Mesendoderm (in vitro differentiated cells): ENCODE measurements at regions not wholly inside any gene's neighbourhood (a gene's known extent, or its start where the extent isn't known, plus 50 kb on each side); places are given as distances from the start of the nearest gene placed in this dataset.

Experiments
- DNase-seq: peaks from one replicate; pipeline ENCODE4 v3.0.0; 2013
- H2AK5ac ChIP-seq: 2 replicates; pipeline ENCODE4 v1.6.1; 2013; ENCODE audit warnings: low read length, inconsistent platforms
- H2BK120ac ChIP-seq: 2 replicates; pipeline ENCODE4 v1.6.1; 2013; ENCODE audit warnings: low read depth, mild to moderate bottlenecking, low read length, moderate library complexity, mixed read lengths
- H2BK15ac ChIP-seq: replicated peaks from 2 replicates; pipeline ENCODE4 v1.6.1; 2013; ENCODE audit warnings: low read depth, mild to moderate bottlenecking, moderate library complexity
- H2BK5ac ChIP-seq: 2 replicates; pipeline ENCODE4 v1.6.1; 2013; ENCODE audit warnings: low read length, inconsistent platforms
- H3K18ac ChIP-seq: 2 replicates; pipeline ENCODE4 v1.6.1; 2013; ENCODE audit warnings: mild to moderate bottlenecking, low read length, mixed read lengths
- H3K23ac ChIP-seq: one replicate; pipeline ENCODE4 v1.6.1; 2013; ENCODE audit warnings: low read length
- H3K27ac ChIP-seq: 2 replicates; pipeline ENCODE4 v1.5.1; 2013; ENCODE audit warnings: low read depth, mild to moderate bottlenecking, inconsistent platforms, low read length, moderate library complexity
- H3K27me3 ChIP-seq: 2 replicates; pipeline ENCODE4 v1.6.1; 2013; ENCODE audit warnings: low read length, control low read depth, mild to moderate bottlenecking, inconsistent platforms; ENCODE audit not compliant: insufficient read depth, poor library complexity
- H3K36me3 ChIP-seq: 2 replicates; pipeline ENCODE4 v1.6.1; 2013; ENCODE audit warnings: low read length, inconsistent platforms; ENCODE audit not compliant: control insufficient read depth, insufficient read depth
- H3K4ac ChIP-seq: one replicate; pipeline ENCODE4 v1.6.1; 2013; ENCODE audit warnings: low read depth, mild to moderate bottlenecking, low read length, moderate library complexity
- H3K4me1 ChIP-seq: 2 replicates; pipeline ENCODE4 v1.6.1; 2013; ENCODE audit warnings: low read depth, low read length, inconsistent platforms; ENCODE audit not compliant: control insufficient read depth
- H3K4me2 ChIP-seq: 2 replicates; pipeline ENCODE4 v1.6.1; 2013; ENCODE audit warnings: low read length
- H3K4me3 ChIP-seq: 2 replicates; pipeline ENCODE4 v1.5.1; 2013; ENCODE audit warnings: mild to moderate bottlenecking, low read length
- H3K56ac ChIP-seq: one replicate; pipeline ENCODE4 v1.6.1; 2013; ENCODE audit warnings: low read length
- H3K79me1 ChIP-seq: 2 replicates; pipeline ENCODE4 v1.6.1; 2013; ENCODE audit warnings: low read length, inconsistent platforms
- H3K79me2 ChIP-seq: 2 replicates; pipeline ENCODE4 v1.6.1; 2013; ENCODE audit warnings: mild to moderate bottlenecking, low read length; ENCODE audit not compliant: control insufficient read depth, insufficient read depth
- H3K9ac ChIP-seq: 2 replicates; pipeline ENCODE4 v1.6.1; 2013; ENCODE audit warnings: low read length, inconsistent platforms
- H4K5ac ChIP-seq: one replicate; pipeline ENCODE4 v1.6.1; 2013; ENCODE audit warnings: low read length
- H4K8ac ChIP-seq: one replicate; pipeline ENCODE4 v1.6.1; 2013; ENCODE audit warnings: low read depth, mild to moderate bottlenecking, control low read depth, low read length, moderate library complexity
- WGBS: extraction: QIAGEN DNeasy Blood & Tissue Kit; methylation state at CpG from one replicate; pipeline ENCODE4 v1.1.7; 2013; ENCODE audit warnings: low lambda C conversion rate, missing lambda C conversion rate; ENCODE audit not compliant: insufficient coverage; ENCODE audit errors: extremely low coverage; 5-methylcytosine and 5-hydroxymethylcytosine counted together

DNA sequence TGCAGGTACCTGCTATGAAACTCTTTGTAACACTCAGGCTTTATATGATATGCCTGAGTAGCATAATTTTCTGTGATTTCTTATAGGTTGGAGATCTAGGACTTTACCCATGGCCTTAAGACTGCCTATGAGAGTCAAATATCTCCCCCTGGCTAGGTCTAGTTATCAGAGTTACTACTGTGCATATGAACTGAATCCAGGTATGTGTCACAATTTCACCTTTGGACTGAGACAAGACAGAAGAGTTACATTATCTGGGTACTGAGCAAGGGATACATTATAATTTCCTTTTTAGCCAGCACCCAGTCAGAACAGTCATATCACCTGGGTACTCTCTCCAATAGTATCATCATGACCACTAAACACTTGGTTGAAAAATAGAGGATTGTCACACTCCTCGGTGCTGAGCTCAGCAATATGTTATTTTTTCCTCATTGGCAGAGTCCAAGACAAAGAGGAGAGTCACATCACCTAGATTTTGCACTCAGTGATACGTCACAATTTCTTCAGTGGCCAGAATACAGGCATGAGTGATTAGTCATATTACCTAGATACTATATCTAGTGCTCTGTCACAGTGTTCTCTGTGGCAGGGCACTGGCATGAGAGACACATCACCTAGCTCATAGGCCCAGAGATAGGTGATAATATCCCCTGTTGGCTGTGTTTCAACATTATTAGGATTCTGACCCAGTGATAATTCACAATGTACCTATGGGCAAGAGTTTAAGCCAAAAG, 1027.6 kb upstream of the AMELY start:
- WGBS = no CpG with 5 or more reads among the region's 2 CpGs
- no peak overlapping the region for H3K18ac ChIP-seq
- no peaks in the 10 kb centered on the region for H3K79me1 ChIP-seq
- H4K8ac ChIP-seq = no peak overlapping the region
- no peak for DNase-seq
- no peak overlapping the region for H3K4me2 ChIP-seq
- H3K4ac ChIP-seq = no peak overlapping the region
- no peak overlapping the region for H4K5ac ChIP-seq
- H2BK15ac ChIP-seq = no peak overlapping the region
- H3K56ac ChIP-seq = no peak overlapping the region
- no peaks in the 10 kb centered on the region for H3K79me2 ChIP-seq
- no peaks in the 10 kb centered on the region for H3K36me3 ChIP-seq
- no peaks in the 10 kb centered on the region for H3K4me1 ChIP-seq
- no peak overlapping the region for H3K27ac ChIP-seq
- no peak overlapping the region for H2BK5ac ChIP-seq
- no peaks in the 10 kb centered on the region for H3K27me3 ChIP-seq
- no peak overlapping the region for H3K4me3 ChIP-seq
- no peak overlapping the region for H2BK120ac ChIP-seq
- H3K23ac ChIP-seq = no peak overlapping the region
- H2AK5ac ChIP-seq = no peak overlapping the region
- H3K9ac ChIP-seq = no peak overlapping the region

DNA sequence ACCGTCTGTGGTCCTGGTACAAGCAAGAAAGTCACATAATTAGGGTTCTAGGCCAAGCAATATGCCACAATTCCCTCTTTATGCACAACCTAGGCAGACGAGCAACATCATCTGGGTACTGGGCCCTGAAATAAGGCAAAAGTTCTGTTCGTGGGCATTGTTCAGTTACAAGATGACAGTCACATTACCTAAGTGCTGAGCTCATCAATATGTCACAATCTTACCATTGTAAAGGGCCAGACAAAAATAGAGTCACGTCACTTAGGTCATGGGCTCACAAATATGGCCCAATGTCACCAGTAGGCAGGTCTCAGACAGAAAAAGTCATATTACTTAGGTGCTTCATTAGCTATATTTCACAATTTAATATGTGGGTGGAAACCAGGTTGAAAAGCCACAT, 1025.3 kb upstream of the AMELY start:
- no peak overlapping the region for H3K18ac ChIP-seq
- H3K9ac ChIP-seq = no peak overlapping the region
- no peak overlapping the region for H2BK5ac ChIP-seq
- no peak overlapping the region for H3K4ac ChIP-seq
- no peak overlapping the region for H2BK120ac ChIP-seq
- H3K27me3 ChIP-seq = no peaks in the 10 kb centered on the region
- H3K79me1 ChIP-seq = no peaks in the 10 kb centered on the region
- H3K79me2 ChIP-seq = no peaks in the 10 kb centered on the region
- H3K4me2 ChIP-seq = no peak overlapping the region
- H3K4me3 ChIP-seq = no peak overlapping the region
- no peak overlapping the region for H3K27ac ChIP-seq
- WGBS = no CpG with 5 or more reads among the region's 4 CpGs
- no peak overlapping the region for H4K5ac ChIP-seq
- H2BK15ac ChIP-seq = no peak overlapping the region
- H4K8ac ChIP-seq = no peak overlapping the region
- no peaks in the 10 kb centered on the region for H3K4me1 ChIP-seq
- H3K56ac ChIP-seq = no peak overlapping the region
- no peak overlapping the region for H2AK5ac ChIP-seq
- no peaks in the 10 kb centered on the region for H3K36me3 ChIP-seq
- no peak overlapping the region for H3K23ac ChIP-seq
- no peak for DNase-seq

DNA sequence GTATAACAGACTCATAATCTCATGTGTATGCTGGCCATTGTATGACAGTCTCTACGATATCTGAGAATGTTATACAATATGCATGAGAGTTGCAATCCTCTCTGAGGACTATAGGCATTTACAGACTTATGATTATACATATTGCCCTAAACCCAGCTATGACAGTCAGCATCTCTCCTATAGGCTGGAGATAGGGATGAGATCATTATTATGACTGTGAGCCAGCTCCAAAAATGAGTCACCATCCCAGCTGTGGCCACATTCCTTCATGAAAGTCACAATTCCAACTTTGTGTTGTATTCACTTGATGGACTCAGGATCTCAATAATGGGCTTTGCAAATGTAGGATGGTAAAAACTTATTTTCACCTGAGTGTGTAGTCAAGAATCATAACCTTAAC, 1024.5 kb upstream of the AMELY start:
- Histone ChIP-seq H3K4me3 (no peak overlapping the region), H3K4me1 (no peaks in the 10 kb centered on the region), H3K4ac (no peak overlapping the region), H4K8ac (no peak overlapping the region), H3K27me3 (no peaks in the 10 kb centered on the region), H3K79me1 (no peaks in the 10 kb centered on the region), H3K79me2 (no peaks in the 10 kb centered on the region), H2BK15ac (no peak overlapping the region), H2BK5ac (no peak overlapping the region), H3K4me2 (no peak overlapping the region), H3K27ac (no peak overlapping the region), H3K23ac (no peak overlapping the region), H2BK120ac (no peak overlapping the region), H3K56ac (no peak overlapping the region), H3K9ac (no peak overlapping the region), H3K36me3 (no peaks in the 10 kb centered on the region), H2AK5ac (no peak overlapping the region), H4K5ac (no peak overlapping the region), H3K18ac (no peak overlapping the region)
- DNase-seq = peak; percentile 0
- no CpG with 5 or more reads among the region's 1 CpG for WGBS

DNA sequence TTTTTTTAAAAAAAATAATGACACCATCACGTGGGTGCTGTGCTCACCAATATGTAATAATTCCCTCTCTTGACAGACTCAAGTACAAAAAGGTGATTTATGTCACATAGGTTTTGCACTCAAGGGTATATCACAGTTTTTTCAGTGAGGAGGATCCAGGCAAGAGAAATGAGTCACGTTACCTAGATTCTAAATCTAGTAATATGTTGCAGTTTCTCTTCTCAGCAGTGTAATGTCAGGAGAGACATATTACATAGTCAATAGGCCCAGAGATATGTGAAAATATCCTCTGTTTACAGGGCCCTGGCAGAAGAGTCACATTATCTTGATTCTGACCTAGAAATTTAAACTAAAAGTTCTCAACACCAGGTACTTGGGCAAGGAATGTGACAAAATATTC, 1024.1 kb upstream of the AMELY start:
- no peak overlapping the region for H3K4ac ChIP-seq
- no peaks in the 10 kb centered on the region for H3K79me1 ChIP-seq
- H3K4me2 ChIP-seq = no peak overlapping the region
- no peaks in the 10 kb centered on the region for H3K27me3 ChIP-seq
- no peak overlapping the region for H3K18ac ChIP-seq
- H3K4me1 ChIP-seq = no peaks in the 10 kb centered on the region
- no peak overlapping the region for H2BK15ac ChIP-seq
- no peaks in the 10 kb centered on the region for H3K79me2 ChIP-seq
- no peak overlapping the region for H2BK120ac ChIP-seq
- H3K4me3 ChIP-seq = no peak overlapping the region
- no peak for DNase-seq
- no peak overlapping the region for H4K8ac ChIP-seq
- no peak overlapping the region for H3K56ac ChIP-seq
- H3K36me3 ChIP-seq = no peaks in the 10 kb centered on the region
- H2AK5ac ChIP-seq = no peak overlapping the region
- H3K27ac ChIP-seq = no peak overlapping the region
- H2BK5ac ChIP-seq = no peak overlapping the region
- no peak overlapping the region for H3K9ac ChIP-seq
- no peak overlapping the region for H4K5ac ChIP-seq
- H3K23ac ChIP-seq = no peak overlapping the region
- WGBS = no CpG with 5 or more reads among the region's 2 CpGs

DNA sequence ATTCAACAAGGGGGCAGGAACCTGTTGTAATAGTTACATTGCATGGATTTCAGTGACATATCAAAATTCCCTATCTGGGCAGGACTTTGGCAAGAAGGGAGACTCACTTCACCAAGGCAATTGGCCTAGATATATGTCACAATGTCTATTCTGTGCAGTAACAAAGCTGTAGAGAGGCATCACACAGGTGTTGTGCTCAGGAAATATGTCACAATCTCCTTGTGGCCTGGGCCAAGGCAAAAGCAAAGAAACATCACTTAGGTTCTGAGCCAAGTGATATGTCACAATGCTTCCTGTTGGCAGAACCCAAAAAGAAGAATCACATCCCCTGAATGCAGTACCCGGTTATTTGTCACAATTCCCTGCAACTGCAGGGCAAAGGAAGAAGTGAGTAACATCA, 1020.9 kb upstream of the AMELY start:
- no peak overlapping the region for H3K4me3 ChIP-seq
- WGBS = no CpG with 5 or more reads among the region's 1 CpG
- no peak overlapping the region for H3K4me2 ChIP-seq

DNA sequence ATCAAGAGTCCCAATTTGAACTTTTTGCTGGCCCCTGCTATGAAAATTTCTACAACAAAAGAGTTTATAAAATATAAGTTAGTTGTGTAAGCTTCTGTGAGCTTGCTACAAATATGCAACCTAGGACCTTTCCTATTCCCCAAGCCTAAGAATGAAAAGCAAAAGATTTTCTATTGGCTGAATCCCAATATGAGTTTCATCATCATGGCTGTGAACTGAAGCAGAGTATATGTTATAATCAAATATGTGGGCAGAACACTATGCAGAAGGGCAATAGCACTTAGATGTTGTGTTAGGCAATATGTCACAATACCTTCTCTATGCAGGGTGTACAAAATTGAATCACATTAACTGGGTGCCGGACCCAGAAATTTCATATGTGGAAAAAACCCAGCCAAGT, 1018.3 kb upstream of the AMELY start:
- H3K4me2 ChIP-seq = no peak overlapping the region
- WGBS = no CpG with 5 or more reads among the region's 1 CpG

More for the DNA sequence above, 1020.9 kb upstream of the AMELY start:
- H2AK5ac ChIP-seq = no peak overlapping the region
- no peak overlapping the region for H2BK120ac ChIP-seq
- no peaks in the 10 kb centered on the region for H3K4me1 ChIP-seq
- H3K18ac ChIP-seq = no peak overlapping the region
- H3K79me2 ChIP-seq = no peaks in the 10 kb centered on the region
- no peak overlapping the region for H2BK15ac ChIP-seq
- no peak overlapping the region for H3K23ac ChIP-seq
- no peaks in the 10 kb centered on the region for H3K79me1 ChIP-seq
- no peaks in the 10 kb centered on the region for H3K36me3 ChIP-seq
- no peak overlapping the region for H3K27ac ChIP-seq
- no peak overlapping the region for H4K5ac ChIP-seq
- no peak overlapping the region for H3K56ac ChIP-seq
- no peaks in the 10 kb centered on the region for H3K27me3 ChIP-seq
- H4K8ac ChIP-seq = no peak overlapping the region
- no peak for DNase-seq
- H3K9ac ChIP-seq = no peak overlapping the region
- no peak overlapping the region for H2BK5ac ChIP-seq
- H3K4ac ChIP-seq = no peak overlapping the region

More for the DNA sequence above, 1018.3 kb upstream of the AMELY start:
- Histone ChIP-seq H3K79me1 (no peaks in the 10 kb centered on the region), H2BK120ac (no peak overlapping the region), H2BK15ac (no peak overlapping the region), H3K4me3 (no peak overlapping the region), H3K18ac (no peak overlapping the region), H3K27ac (no peak overlapping the region), H3K23ac (no peak overlapping the region), H2AK5ac (no peak overlapping the region), H4K8ac (no peak overlapping the region), H3K4ac (no peak overlapping the region), H3K36me3 (no peaks in the 10 kb centered on the region), H3K9ac (no peak overlapping the region), H2BK5ac (no peak overlapping the region), H3K4me1 (no peaks in the 10 kb centered on the region), H4K5ac (no peak overlapping the region), H3K56ac (no peak overlapping the region), H3K27me3 (no peaks in the 10 kb centered on the region), H3K79me2 (no peaks in the 10 kb centered on the region)
- DNase-seq = no peak
